Muscle of leg (tissue), 3 donors: ENCODE measurements at regions not wholly inside any gene's neighbourhood (a gene's known extent, or its start where the extent isn't known, plus 50 kb on each side); places are given as distances from the start of the nearest gene placed in this dataset.
A peak's percentile ranks its signal among the peaks of the same experiment; 100 is the strongest.

Experiments used
- DNase-seq: peaks from one replicate; pipeline ENCODE4 v3.0.0; 2013
- H3K27ac ChIP-seq: one replicate; pipeline ENCODE4 v1.5.1; 2013; ENCODE audit warnings: mild to moderate bottlenecking, low read length, control low read depth
- H3K27me3 ChIP-seq: one replicate; pipeline ENCODE4 v1.6.1; 2013; ENCODE audit warnings: low read length; ENCODE audit not compliant: control insufficient read depth, insufficient read depth
- H3K36me3 ChIP-seq: one replicate; pipeline ENCODE4 v1.6.1; 2013; ENCODE audit warnings: low read length; ENCODE audit not compliant: control insufficient read depth, insufficient read depth
- H3K4me1 ChIP-seq: one replicate; pipeline ENCODE4 v1.6.1; 2013; ENCODE audit warnings: low read length; ENCODE audit not compliant: control insufficient read depth, insufficient read depth
- H3K4me3 ChIP-seq: one replicate; pipeline ENCODE4 v1.5.1; 2013; ENCODE audit warnings: low read length, control low read depth
- H3K9me3 ChIP-seq: replicated peaks from 2 replicates; pipeline ENCODE4 v1.6.1; 2013; ENCODE audit warnings: low read depth, low read length; ENCODE audit not compliant: control insufficient read depth
- WGBS: methylation state at CpG from one replicate; pipeline ENCODE4 v1.1.5; 2013; ENCODE audit warnings: missing lambda C conversion rate; ENCODE audit not compliant: insufficient coverage; 5-methylcytosine and 5-hydroxymethylcytosine counted together

DNA sequence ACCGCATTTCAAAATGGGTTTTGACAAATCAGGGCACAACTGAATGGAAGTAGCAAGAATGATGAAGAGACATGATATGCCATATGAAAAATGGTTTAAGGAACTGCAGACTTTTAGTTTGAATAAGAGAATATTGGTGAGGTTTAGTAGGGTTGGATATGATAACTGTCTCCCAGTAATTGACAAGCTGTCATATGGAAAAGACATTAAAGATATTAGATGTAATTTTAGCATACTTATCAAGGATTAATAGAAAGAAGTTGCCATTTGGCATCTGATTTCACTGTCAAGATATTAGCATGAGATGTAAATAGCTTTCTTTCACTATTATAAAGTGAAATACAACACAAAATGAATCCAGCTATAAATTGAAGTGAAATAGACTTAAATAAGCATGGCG lies 169.0 kb upstream of the MPDZ start:
- no peaks in the 10 kb centered on the region for H3K36me3 ChIP-seq
- no peak overlapping the region for H3K4me3 ChIP-seq
- H3K27ac ChIP-seq, result peak overlapping the region; percentile 79
- WGBS, result 50% methylated on average over 1 of the region's 2 CpGs
- no peaks in the 10 kb centered on the region for H3K27me3 ChIP-seq
- no peak for DNase-seq
- H3K9me3 ChIP-seq, result no peaks in the 10 kb centered on the region
- peaks cover 17% of the 10 kb centered on the region for H3K4me1 ChIP-seq

GRCh38 chr9:13447843-13448422 lies 168.4 kb upstream of the MPDZ start:
- H3K4me3 ChIP-seq, result no peak overlapping the region
- peaks cover 20% of the 10 kb centered on the region for H3K4me1 ChIP-seq
- no peaks in the 10 kb centered on the region for H3K27me3 ChIP-seq
- no peaks in the 10 kb centered on the region for H3K36me3 ChIP-seq
- no peaks in the 10 kb centered on the region for H3K9me3 ChIP-seq
- peak overlapping the region; percentile 79 for H3K27ac ChIP-seq
- WGBS, result no CpG with 5 or more reads among the region's 3 CpGs
- peak; percentile 68 for DNase-seq

DNA sequence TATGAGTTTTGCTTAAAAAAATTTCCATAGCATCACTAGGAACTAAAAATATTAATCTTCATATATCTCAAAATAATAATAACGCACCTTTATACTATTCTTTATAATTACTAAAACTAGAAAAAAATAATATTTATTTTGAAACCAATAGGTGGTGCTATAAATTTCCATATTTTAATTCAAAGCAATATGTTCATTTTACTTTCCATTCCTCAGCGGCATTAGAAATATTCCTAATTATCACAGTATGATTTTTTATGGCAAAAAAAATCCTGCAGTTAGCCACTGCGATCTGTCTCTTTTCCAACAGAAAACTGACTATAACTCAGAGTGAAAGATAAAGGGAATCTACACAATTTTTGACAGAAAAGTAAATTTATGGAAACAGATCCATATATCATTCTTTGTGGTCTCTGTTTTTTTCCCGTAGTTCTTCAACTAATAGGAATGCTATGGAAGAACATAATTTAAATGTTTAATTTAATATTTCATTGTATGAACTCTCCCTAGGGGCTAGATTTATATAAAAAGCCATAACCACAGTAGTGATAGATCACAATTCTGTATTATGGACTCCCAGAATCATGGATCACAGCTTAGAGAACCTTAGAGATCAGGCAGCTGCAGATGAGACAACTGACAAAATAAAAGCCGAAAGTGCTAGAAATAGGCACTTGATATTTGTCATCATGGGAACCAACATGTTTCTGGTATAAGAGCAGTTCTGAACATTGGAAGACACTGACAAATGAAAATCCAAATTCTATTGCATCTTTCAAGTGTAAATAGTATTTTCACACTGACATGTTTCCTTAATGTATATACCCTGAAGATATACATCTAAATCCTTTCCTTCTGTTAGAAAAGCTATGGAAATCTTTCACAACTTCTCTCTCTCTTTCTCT lies 167.7 kb upstream of the MPDZ start:
- Histone ChIP-seq H3K9me3 (no peaks in the 10 kb centered on the region), H3K27ac (peak overlapping the region; percentile 91), H3K36me3 (no peaks in the 10 kb centered on the region), H3K4me3 (peak overlapping the region; percentile 20), H3K4me1 (peaks cover 20% of the 10 kb centered on the region), H3K27me3 (no peaks in the 10 kb centered on the region)
- 0% methylated on average over 1 of the region's 5 CpGs for WGBS
- DNase-seq, result peak; percentile 77

DNA sequence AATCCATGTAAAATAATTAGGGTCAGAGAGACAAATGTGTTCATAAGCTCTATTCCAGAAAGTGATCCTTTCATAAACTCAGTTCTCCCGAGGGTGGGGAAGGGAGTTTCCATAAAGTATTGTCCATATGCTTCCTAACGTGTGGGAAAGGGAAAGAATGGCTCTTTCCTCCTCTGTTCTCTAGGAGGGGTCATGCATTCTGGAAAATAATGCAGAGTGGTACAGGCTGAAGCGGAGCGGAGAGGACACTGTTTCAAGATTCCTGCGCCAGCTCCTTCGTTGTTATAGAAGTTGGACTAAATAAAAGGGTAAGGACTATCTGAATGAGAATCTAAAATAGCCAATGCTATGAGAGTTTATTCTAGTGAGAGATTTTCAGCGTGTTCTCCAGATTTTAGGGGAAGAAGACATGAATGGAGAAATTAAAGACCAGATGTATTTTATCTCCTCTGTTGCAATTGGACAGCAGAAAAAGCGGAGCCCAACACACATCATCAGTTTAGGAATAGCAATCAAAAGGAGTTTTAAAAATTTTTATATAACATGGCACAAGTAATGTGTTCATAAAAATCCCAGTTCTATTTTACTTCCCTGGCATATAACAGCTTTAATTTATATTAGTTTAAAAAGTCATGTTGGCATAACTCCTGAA lies 166.9 kb upstream of the MPDZ start:
- H3K4me1 ChIP-seq, result peaks cover 20% of the 10 kb centered on the region
- H3K36me3 ChIP-seq, result no peaks in the 10 kb centered on the region
- H3K27ac ChIP-seq, result peak overlapping the region; percentile 91
- 20% methylated on average over 4 of the region's 8 CpGs for WGBS
- H3K4me3 ChIP-seq, result peak overlapping the region; percentile 19
- DNase-seq, result peak; percentile 83
- no peaks in the 10 kb centered on the region for H3K9me3 ChIP-seq
- H3K27me3 ChIP-seq, result no peaks in the 10 kb centered on the region

DNA sequence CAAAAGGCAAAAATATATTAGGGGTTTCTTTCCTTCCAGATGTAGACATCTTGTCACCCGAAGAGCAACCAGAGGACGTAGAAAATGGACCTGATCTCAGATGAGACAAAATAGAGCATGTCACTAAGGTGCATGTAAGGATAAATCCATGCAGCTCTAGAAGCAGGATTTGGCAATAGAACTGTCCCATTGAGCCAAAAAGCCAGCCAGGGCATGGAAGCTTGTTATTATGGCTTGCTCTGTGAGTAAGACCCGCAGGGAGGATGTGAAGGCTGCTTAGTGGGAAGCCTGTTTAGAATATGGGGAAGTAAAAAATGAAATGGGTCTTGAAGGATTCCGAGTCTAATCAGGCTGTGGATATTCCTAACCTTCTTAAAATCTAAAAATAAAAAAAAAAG lies 165.6 kb upstream of the MPDZ start:
- Histone ChIP-seq H3K27ac (peak overlapping the region; percentile 91), H3K36me3 (no peaks in the 10 kb centered on the region), H3K9me3 (no peaks in the 10 kb centered on the region), H3K4me1 (peaks cover 19% of the 10 kb centered on the region), H3K27me3 (no peaks in the 10 kb centered on the region), H3K4me3 (peak overlapping the region; percentile 1)
- DNase-seq, result peak; percentile 80
- WGBS, result no CpG with 5 or more reads among the region's 4 CpGs

DNA sequence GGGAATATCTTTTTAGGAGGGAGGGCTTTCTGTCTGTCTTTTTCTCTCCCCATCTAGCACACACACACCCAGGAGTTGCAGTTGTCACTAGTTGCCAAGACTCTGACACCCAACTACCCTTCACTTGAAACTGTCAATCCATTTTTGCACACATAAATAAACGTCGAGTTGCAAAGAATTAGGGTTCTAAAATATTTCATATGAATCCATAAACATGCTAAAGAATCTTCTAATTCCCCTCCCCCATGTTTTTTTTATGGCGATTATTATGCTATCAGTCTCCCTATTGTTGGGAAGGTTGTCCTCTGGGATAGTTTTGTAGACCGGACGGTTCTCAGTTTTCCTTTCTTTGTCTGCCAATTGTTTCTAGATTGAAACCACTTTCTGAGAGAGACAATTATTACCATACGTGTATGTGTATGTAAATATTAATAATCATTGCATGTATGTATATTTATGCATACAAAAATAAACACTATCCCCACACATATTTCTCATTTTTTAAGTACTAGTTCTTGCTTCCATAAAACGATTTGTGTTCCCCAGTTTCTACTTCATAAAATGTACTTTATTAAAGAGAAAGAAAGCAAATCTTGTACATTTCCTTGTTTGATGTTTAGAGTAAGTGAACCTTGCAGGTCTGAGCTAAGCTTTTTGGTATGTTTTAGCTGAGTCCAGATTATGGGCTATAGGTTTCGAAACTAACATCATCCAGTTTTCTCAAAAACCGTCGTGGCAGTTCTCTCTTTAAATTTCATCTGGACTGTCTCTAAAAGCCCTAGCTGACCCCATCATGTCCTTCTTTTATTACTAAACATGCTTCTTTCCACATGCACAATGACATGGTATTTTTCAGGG lies 165.0 kb upstream of the MPDZ start:
- peaks cover 21% of the 10 kb centered on the region for H3K4me1 ChIP-seq
- no peaks in the 10 kb centered on the region for H3K27me3 ChIP-seq
- no peaks in the 10 kb centered on the region for H3K36me3 ChIP-seq
- H3K4me3 ChIP-seq, result peak overlapping the region; percentile 7
- H3K9me3 ChIP-seq, result no peaks in the 10 kb centered on the region
- no CpG with 5 or more reads among the region's 10 CpGs for WGBS
- H3K27ac ChIP-seq, result peak overlapping the region; percentile 91
- peak; percentile 78 for DNase-seq

- Histone ChIP-seq H3K27me3 (no peaks in the 10 kb centered on the region), H3K4me3 (peak overlapping the region; percentile 35), H3K9me3 (no peaks in the 10 kb centered on the region), H3K4me1 (peaks cover 22% of the 10 kb centered on the region), H3K36me3 (no peaks in the 10 kb centered on the region), H3K27ac (peak overlapping the region; percentile 91)
- 13% methylated on average over 9 of the region's 18 CpGs for WGBS
- peak; percentile 87 for DNase-seq
These were observed 164.1 kb upstream of the MPDZ start for GRCh38 chr9:13443346-13444244.

DNA sequence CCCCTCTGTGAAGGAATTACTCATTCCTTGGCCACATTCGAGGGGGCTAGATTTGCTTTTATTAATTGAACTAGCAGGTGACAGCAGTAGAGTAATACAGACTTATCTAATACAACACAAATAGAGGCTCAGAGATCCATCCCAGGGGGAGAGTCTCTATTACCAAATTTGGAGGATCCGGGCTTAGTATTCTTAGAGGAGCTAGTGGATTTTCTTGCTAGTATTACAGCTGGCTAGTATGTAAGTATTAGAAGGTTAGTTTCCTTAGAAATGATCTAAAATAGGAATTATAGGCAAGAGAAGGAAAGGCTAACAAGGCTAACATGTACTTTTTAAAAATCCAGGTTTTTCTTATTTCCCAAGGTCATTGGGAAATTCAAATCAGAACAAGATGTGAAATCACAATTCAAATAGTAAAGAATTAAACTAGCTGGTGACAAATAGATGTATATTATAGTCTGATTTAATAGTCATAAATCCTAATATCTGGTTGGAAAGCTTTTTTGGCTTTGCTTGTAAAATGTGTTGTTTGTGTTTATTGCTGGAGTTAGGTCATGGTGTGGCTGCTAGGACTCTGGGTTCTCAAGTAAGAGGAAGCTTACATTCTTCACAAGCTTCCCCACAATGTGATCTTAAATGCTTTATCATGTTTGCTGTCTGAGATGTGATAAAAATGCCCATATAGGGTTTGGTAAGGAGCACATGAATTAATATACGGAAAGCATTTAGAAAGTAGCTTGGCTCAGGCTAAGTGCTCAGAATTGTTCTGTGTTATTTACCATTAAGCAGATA lies 160.4 kb upstream of the MPDZ start:
- WGBS, result no CpG with 5 or more reads among the region's 3 CpGs
- no peaks in the 10 kb centered on the region for H3K9me3 ChIP-seq
- H3K4me1 ChIP-seq, result peaks cover 14% of the 10 kb centered on the region
- H3K4me3 ChIP-seq, result no peak overlapping the region
- no peaks in the 10 kb centered on the region for H3K27me3 ChIP-seq
- peak overlapping the region; percentile 55 for H3K27ac ChIP-seq
- DNase-seq, result peak; percentile 62
- H3K36me3 ChIP-seq, result no peaks in the 10 kb centered on the region
